HepG2 (cell line): ENCODE measurements at regions not wholly inside any gene's neighbourhood (a gene's known extent, or its start where the extent isn't known, plus 50 kb on each side); places are given as distances from the start of the nearest gene placed in this dataset.
A peak's percentile ranks its signal among the peaks of the same experiment; 100 is the strongest.

Source experiments
- ATAC-seq: fragments of 200-7000 bp; cut with Tn5 transposase; 3 replicates; pipeline ENCODE4 v1.9.1; 2020; ENCODE audit warnings: mild to moderate bottlenecking, moderate library complexity
- BruUV-seq: library from RNA; stranded (reverse); fragments of 400-500 nt; replicated peaks from 2 replicates; lab custom pipeline; 2021; lab: Mats Ljungman, UMichigan
- CTCF ChIA-PET: fragments of 300-600 bp; formaldehyde crosslinking; extraction: SDS; loops from one replicate; lab custom pipeline; 2021; ENCODE audit warnings: low total read pairs, inconsistent platforms, low intra/inter-chr PET ratio; lab: Yijun Ruan, JAX
- POLR2A ChIA-PET: fragments of 350-600 bp; sonication (Branson Sonifier 250); formaldehyde crosslinking; loops from one replicate; lab custom pipeline; 2020; ENCODE audit warnings: antibody characterized with exemption, inconsistent platforms; lab: Yijun Ruan, JAX
- DNase-seq: peaks from one replicate; pipeline ENCODE4 v3.0.0-alpha.2; 2015; ENCODE audit warnings: low spot score
- FAIRE-seq: peaks from 3 replicates; lab custom pipeline; 2011; peaks lifted over from hg19 to GRCh38; lab: Jason Lieb, UNC
- H2AFZ ChIP-seq: one replicate; pipeline ENCODE4 v1.6.1; 2011; ENCODE audit warnings: low read length, inconsistent platforms
- H3K27ac ChIP-seq: fragments of 300-600 bp; 3 replicates; pipeline ENCODE4 v1.8.0; 2011; ENCODE audit warnings: mixed run types, mild to moderate bottlenecking, mixed read lengths, low read length, inconsistent platforms; ENCODE audit not compliant: insufficient read depth; ENCODE audit errors: extremely low read length
- H3K27me3 ChIP-seq, 2 experiments: fragments of 200-600 bp in 1 of 2; 2 replicates in 1 of 2; 3 replicates in 1 of 2; pipeline versions ENCODE4 v1.6.0 to v1.8.0; 2011; ENCODE audit warnings: low read length in 2 of 2, mild to moderate bottlenecking in 2 of 2, moderate library complexity in 2 of 2, inconsistent platforms in 1 of 2; ENCODE audit not compliant: insufficient read depth in 2 of 2, control insufficient read depth in 1 of 2
- H3K36me3 ChIP-seq, 2 experiments: fragments of 200-600 bp in 1 of 2; replicated peaks in 1 of 2; 2 replicates in 1 of 2; 3 replicates in 1 of 2; pipeline versions ENCODE4 v1.5.1 to v1.8.0; 2011; ENCODE audit warnings: low read length in 2 of 2, inconsistent platforms in 1 of 2; ENCODE audit not compliant: insufficient read depth in 2 of 2, control insufficient read depth in 1 of 2
- H3K4me1 ChIP-seq: 2 replicates; pipeline ENCODE4 v1.5.1; 2012; ENCODE audit warnings: low read length, inconsistent platforms; ENCODE audit not compliant: insufficient read depth
- H3K4me2 ChIP-seq: 2 replicates; pipeline ENCODE4 v1.6.0; 2011; ENCODE audit warnings: low read depth, low read length, inconsistent platforms
- H3K4me3 ChIP-seq, 3 experiments: fragments of 200-600 bp in 1 of 3; sonication (generic), shearing (Covaris generic) in 1 of 3; replicated peaks in 1 of 3; 2 replicates each; pipeline ENCODE4 v1.5.1; 2011 to 2016; ENCODE audit warnings: low read length in 3 of 3, inconsistent platforms in 2 of 3, low read depth in 2 of 3, mild to moderate bottlenecking in 2 of 3, control low read depth in 1 of 3, mixed read lengths in 1 of 3; ENCODE audit not compliant: insufficient read depth in 1 of 3
- H3K79me2 ChIP-seq: one replicate; pipeline ENCODE4 v1.6.1; 2011; ENCODE audit warnings: low read length, inconsistent platforms; ENCODE audit not compliant: insufficient read depth
- H3K9ac ChIP-seq: 2 replicates; pipeline ENCODE4 v1.6.0; 2011; ENCODE audit warnings: mild to moderate bottlenecking, low read depth, low read length, inconsistent platforms; ENCODE audit not compliant: insufficient read depth
- H3K9me3 ChIP-seq: 2 replicates; pipeline ENCODE4 v1.5.1; 2012; ENCODE audit warnings: mild to moderate bottlenecking, low read length
- H4K20me1 ChIP-seq: 2 replicates; pipeline ENCODE4 v1.6.0; 2011; ENCODE audit warnings: inconsistent platforms, mild to moderate bottlenecking, low read length, moderate library complexity; ENCODE audit not compliant: insufficient read depth
- CEBPB ChIP-seq: IDR thresholded peaks from 2 replicates; pipeline ENCODE4 v1.6.1; 2011; ENCODE audit warnings: low read depth, low read length, improper control_type of control experiment, borderline replicate concordance
- CTCF ChIP-seq: sonication (generic); formaldehyde crosslinking; IDR thresholded peaks from 2 replicates; pipeline ENCODE4 v1.5.0; 2020; ENCODE audit warnings: mild to moderate bottlenecking, missing genetic modification reagents, moderate library complexity
- ERF ChIP-seq: IDR thresholded peaks from 2 replicates; pipeline ENCODE4 v1.6.1; 2018; ENCODE audit warnings: missing biosample characterization, missing genetic modification reagents
- FOXA3 ChIP-seq: IDR thresholded peaks from 2 replicates; pipeline ENCODE4 v1.6.1; 2016; ENCODE audit warnings: missing genetic modification reagents, missing compliant biosample characterization
- HNF1B ChIP-seq: sonication (generic); formaldehyde crosslinking; IDR thresholded peaks from 2 replicates; pipeline ENCODE4 v1.5.1; 2020; ENCODE audit warnings: mild to moderate bottlenecking, moderate library complexity, missing genetic modification reagents
- HNF4A ChIP-seq: sonication (generic); formaldehyde crosslinking; IDR thresholded peaks from 2 replicates; pipeline ENCODE4 v1.4.0; 2020; ENCODE audit warnings: missing genetic modification reagents
- HNRNPLL ChIP-seq: fragments of 200-400 bp; formaldehyde crosslinking; IDR thresholded peaks from 2 replicates; pipeline ENCODE4 v1.6.1; 2017; ENCODE audit warnings: mild to moderate bottlenecking, low read depth, low read length; ENCODE audit not compliant: poor library complexity, severe bottlenecking
- PHF21A ChIP-seq: sonication (generic); formaldehyde crosslinking; IDR thresholded peaks from 2 replicates; pipeline ENCODE4 v1.5.0; 2020; ENCODE audit warnings: mild to moderate bottlenecking, missing genetic modification reagents
- PPARG ChIP-seq: conservative IDR thresholded peaks from 2 replicates; pipeline ENCODE4 v1.6.1; 2016; ENCODE audit warnings: missing biosample characterization, missing genetic modification reagents
- SALL1 ChIP-seq: sonication (generic); formaldehyde crosslinking; IDR thresholded peaks from 2 replicates; pipeline ENCODE4 v1.8.0; 2022; ENCODE audit warnings: mild to moderate bottlenecking, missing genetic modification reagents
- STAG1 ChIP-seq: sonication (generic); formaldehyde crosslinking; IDR thresholded peaks from 2 replicates; pipeline ENCODE4 v1.4.0; 2020; ENCODE audit warnings: missing genetic modification reagents
- TFAP4 ChIP-seq: sonication (generic); IDR thresholded peaks from 2 replicates; pipeline ENCODE4 v1.6.1; 2016; ENCODE audit warnings: low read depth, borderline replicate concordance
- TSC22D2 ChIP-seq: sonication (generic); formaldehyde crosslinking; IDR thresholded peaks from 2 replicates; pipeline ENCODE4 v1.5.1; 2020; ENCODE audit warnings: missing genetic modification reagents, mild to moderate bottlenecking, borderline replicate concordance
- ZNF260 ChIP-seq: sonication (generic); formaldehyde crosslinking; IDR thresholded peaks from 2 replicates; pipeline ENCODE4 v1.4.0; 2020; ENCODE audit warnings: missing genetic modification reagents, low read depth, mild to moderate bottlenecking, borderline replicate concordance
- WGBS: methylation state at CpG from one replicate; pipeline ENCODE4 v1.1.6; 2017; ENCODE audit warnings: low lambda C conversion rate; 5-methylcytosine and 5-hydroxymethylcytosine counted together
- in situ Hi-C: cut with HindIII; loops from 2 replicates; pipeline ENCODE4 v1.10.0; 2017; ENCODE audit warnings: low pct_unique_long_range_greater_than_20kb; ENCODE audit not compliant: extremely low pct_ligation_motif_present
- intact Hi-C: fragments of 100-400 bp; cut with micrococcal nuclease; formaldehyde crosslinking; loops from one replicate; pipeline ENCODE4 v1.10.0; 2022; ENCODE audit not compliant: unreplicated experiment

- no peaks in the 10 kb centered on the region for H4K20me1 ChIP-seq
- H3K4me1 ChIP-seq = peaks cover 10% of the 10 kb centered on the region
- H2AFZ ChIP-seq = no peak overlapping the region
- FAIRE-seq = no peak
- H3K9ac ChIP-seq = no peak overlapping the region
- no peaks in the 10 kb centered on the region for H3K36me3 ChIP-seq
- ATAC-seq = no peak
- in situ Hi-C loops = no loop called here
- no peaks in the 10 kb centered on the region for H3K9me3 ChIP-seq
- WGBS = 51% methylated on average over 2 of the region's 2 CpGs
- H3K27me3 ChIP-seq = no peaks in the 10 kb centered on the region
- ChIA-PET CTCF (no interaction called here), POLR2A (no interaction called here)
- no peak overlapping the region for H3K4me3 ChIP-seq
- no peaks in the 10 kb centered on the region for H3K79me2 ChIP-seq
- no peak for DNase-seq
- H3K4me2 ChIP-seq = no peak overlapping the region
- BruUV-seq = no TSS peak
- intact Hi-C loops = loop anchor here (10.0 kb wide), 1 partner anchor 98 kb away; no protein-coding TSS in a partner anchor
- no peak for TF ChIP-seq ZNF260
- no peak for TF ChIP-seq ERF (CRISPR knock-in tag)
- TF ChIP-seq TSC22D2 (CRISPR knock-in tag) = no peak
- peak; percentile 24; the same call in 1 of the 2 replicates for TF ChIP-seq CEBPB
- no peak overlapping the region for H3K27ac ChIP-seq
Measured at GRCh38 chr2:118322406-118322805, 234.1 kb downstream of the INSIG2 start.

GRCh38 chr2:118321432-118322105, 233.3 kb downstream of the INSIG2 start:
- Histone ChIP-seq H3K9ac (no peak overlapping the region), H3K4me2 (0 out of 2 replicates have a peak overlapping the region, but pooled peaks have one; percentile 4), H3K36me3 (no peaks in the 10 kb centered on the region), H2AFZ (no peak overlapping the region), H3K4me3 (no peak overlapping the region), H3K79me2 (no peaks in the 10 kb centered on the region), H3K9me3 (no peaks in the 10 kb centered on the region), H4K20me1 (no peaks in the 10 kb centered on the region), H3K27me3 (no peaks in the 10 kb centered on the region), H3K4me1 (peaks cover 10% of the 10 kb centered on the region), H3K27ac (no peak overlapping the region)
- intact Hi-C loops (loop anchor here (10.0 kb wide), 1 partner anchor 97 kb away; no protein-coding TSS in a partner anchor), in situ Hi-C loops (no loop called here)
- no TSS peak for BruUV-seq
- FAIRE-seq (peak; percentile 77), DNase-seq (peak; percentile 43), ATAC-seq (peak; percentile 99)
- ChIA-PET CTCF (no interaction called here), POLR2A (no interaction called here)
- 5% methylated on average over 5 of the region's 5 CpGs for WGBS
- 0 out of 2 replicates have a peak, but pooled peaks have one; percentile 36 for TF ChIP-seq PHF21A (CRISPR knock-in tag)
- no peak for TF ChIP-seq HNRNPLL
- peak; percentile 58 for TF ChIP-seq STAG1 (CRISPR knock-in tag)
- TF ChIP-seq CTCF = peak; percentile 84
- TF ChIP-seq HNF1B (CRISPR knock-in tag) = peak; percentile 55; the same call in 1 of the 2 replicates
- TF ChIP-seq TFAP4 = no peak
- TF ChIP-seq PPARG (CRISPR knock-in tag) = no peak
- TF ChIP-seq FOXA3 (CRISPR knock-in tag) = peak; percentile 74
- 0 out of 2 replicates have a peak, but pooled peaks have one; percentile 14 for TF ChIP-seq SALL1
- peak; percentile 49 for TF ChIP-seq HNF4A (CRISPR knock-in tag)
